ENCODE measurements at regions not wholly inside any gene's neighbourhood (a gene's known extent, or its start where the extent isn't known, plus 50 kb on each side); places are given as distances from the start of the nearest gene placed in this dataset.

- no peak for TF ChIP-seq CTCF (IDR thresholded peaks at IDR 0.05)
- no peak for TF ChIP-seq EZH2 (IDR thresholded peaks at IDR 0.05; ENCODE audit: borderline replicate concordance, insufficient read depth, low read depth, low read length, poor library complexity, severe bottlenecking)
Observed at GRCh38 chr11:130613396-130613795, 165.0 kb downstream of the ADAMTS15 start.

Measured in B cell (primary cell).